GM04504 (cell line): ENCODE measurements at regions not wholly inside any gene's neighbourhood (a gene's known extent, or its start where the extent isn't known, plus 50 kb on each side); places are given as distances from the start of the nearest gene placed in this dataset.
"Not testable (repeated sequence)": the region's sequence is repeated elsewhere in the genome, so short reads cannot be mapped to it uniquely, and the experiment has no call there.

Experiments used
- DNase-seq: peaks from one replicate; pipeline ENCODE4 v3.0.0-alpha.2; 2012; ENCODE audit warnings: low read depth

DNA sequence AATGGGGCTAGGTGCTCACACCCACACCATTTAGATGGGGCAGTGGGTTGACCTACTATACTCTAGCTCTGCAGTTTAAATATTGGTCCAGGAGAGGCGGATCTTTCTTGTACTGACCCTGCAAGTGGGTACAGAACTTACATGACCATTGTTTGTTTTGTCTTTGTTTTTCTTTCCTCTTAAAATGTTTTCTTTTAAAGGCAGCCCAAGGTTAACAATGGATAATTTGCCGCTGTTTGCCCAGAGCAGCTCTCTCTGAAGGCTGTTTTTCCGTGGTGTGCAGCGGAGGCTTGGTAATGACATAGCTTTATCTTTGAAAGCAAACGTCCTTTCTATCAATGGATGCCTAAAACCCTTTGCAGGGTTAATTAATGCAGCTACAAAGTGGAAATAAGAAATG, 133.3 kb upstream of the MEX3C start:
- no peak for DNase-seq

DNA sequence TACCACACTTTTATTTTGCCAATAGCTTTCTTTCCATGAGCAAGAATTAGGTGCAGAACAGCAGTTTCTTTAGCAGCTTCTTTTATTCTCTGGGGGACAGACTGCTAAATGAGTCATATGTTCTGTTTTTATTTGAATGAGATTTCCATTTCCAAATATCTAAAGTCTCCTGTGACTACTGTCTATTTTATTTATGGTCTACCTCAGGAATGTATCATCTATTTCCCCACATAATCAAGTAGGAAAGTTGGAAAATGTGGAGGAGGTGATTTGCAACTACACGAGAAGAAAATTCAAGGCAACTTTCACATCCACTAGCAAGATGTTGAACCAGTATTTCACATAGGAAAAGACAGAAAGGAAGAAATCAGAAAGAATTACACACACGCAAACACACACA, 139.9 kb upstream of the MEX3C start:
- no peak for DNase-seq

DNA sequence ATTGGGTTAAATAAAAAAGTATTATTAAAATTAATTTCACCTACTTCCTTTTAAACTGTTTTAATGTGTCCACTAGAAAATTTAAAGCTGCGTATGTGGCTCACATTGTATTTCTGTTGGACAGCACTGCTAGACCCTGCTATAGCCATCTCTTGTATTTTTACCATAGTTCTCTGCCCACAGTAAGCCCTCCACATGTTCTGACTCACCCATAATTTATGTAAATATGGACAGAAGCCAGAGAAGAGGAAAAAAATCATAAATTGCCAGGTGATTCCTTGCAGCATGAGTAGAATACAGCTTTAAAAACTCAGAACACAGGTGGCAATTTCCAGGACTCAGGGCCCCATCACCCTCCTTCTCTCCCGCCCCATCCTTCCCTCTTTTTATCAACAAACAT, 142.4 kb upstream of the MEX3C start:
- no peak for DNase-seq

DNA sequence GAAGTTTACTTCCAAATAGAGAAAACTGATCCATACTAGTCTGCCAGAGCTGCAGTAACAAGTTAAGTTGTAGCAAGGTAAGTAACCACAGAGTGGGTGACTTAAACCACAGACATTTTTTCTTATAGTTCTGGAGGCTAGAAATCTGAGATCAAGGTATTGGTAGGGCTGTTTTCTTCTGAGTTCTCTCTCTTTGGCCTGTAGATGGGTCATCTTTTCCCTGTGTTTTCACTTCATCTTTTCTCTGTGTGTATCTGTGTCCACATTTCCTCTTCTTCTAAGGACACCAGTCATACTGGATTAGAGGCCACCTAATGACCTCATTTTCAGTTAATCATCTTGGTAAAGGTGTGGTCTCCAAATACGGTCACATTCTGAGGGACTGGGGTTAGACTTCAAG, 142.9 kb upstream of the MEX3C start:
- no peak for DNase-seq

DNA sequence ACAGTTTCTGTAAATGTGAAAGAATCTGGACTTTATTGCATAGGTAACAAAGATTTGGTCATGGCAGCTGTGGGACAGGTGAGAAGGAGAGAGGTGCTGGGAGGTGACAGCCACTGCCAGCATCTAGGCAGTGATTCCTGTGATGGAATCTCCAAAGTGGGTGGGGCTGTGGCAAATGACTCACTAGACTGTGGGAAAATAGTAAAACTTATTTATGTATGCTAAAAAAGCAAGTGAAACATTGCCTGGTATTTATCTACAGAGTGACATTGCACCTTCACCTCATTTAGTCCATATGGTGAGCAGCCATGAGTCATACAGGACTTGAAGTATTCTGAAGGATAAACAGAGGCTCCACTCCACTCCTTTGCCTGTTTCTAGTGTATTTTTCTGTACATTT, 145.3 kb upstream of the MEX3C start:
- no peak for DNase-seq

DNA sequence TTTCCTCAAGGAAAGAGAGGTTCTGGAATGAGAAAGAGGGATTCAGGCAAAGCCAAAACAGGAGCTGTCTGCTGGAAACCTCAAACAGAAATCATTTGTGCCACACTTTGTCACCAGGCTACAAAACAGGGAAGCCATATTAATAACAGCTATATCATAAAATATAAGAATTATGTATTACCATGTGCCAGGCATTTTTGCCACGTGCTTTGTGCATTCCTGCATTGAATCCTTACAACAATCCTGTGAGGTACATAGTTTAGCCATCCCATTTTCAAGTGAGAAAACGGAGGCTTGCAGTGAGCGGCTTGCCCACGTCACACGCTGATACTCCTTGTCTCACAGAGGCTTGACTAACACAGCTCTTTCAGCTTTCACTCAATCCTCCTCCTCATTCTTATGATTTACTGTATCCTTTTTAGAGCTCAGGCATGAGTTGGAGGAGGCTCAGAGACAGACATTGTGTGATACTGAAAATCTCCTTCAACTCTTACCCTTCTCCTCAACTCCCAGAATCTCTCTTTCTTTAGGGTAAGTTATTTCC, 148.4 kb upstream of the MEX3C start:
- no peak for DNase-seq

DNA sequence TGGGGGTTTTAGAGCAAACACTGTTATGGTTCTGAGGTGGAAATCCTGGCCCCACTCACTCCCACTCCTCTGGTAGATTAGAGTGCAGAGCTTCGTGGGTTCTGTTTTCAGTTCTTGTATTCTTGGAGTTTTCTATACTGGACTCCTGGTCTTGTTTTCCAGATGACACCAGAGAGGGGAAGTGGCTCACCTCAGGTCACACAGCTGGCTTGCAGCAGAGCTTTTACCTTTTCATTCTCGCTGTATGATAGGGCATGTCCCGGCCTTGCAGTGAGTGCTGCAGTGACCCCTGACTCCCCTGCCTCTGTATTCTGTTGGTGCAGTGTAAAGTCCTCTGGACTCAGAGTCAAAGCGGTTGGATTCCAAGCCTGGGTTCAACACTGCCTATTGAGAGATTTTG, 148.9 kb upstream of the MEX3C start:
- no peak for DNase-seq

DNA sequence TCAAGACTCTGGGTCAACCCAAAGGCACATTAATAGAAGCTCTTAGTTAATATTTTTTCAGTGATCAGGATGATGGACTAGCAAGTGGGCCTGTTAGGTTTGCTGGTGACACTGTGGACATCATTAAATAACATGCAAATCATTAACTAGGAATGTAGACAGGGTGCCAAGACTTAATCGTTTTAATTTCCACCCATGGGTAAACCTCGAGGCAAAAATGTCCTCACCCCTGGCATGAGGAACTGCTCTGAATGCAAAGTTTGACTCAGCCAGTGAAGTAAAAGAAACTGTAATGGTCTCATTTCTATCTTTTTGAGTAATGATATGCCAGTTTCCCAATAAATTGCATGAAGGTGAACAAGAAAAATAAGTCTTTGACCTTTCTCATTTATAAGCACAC, 152.6 kb upstream of the MEX3C start:
- no peak for DNase-seq

DNA sequence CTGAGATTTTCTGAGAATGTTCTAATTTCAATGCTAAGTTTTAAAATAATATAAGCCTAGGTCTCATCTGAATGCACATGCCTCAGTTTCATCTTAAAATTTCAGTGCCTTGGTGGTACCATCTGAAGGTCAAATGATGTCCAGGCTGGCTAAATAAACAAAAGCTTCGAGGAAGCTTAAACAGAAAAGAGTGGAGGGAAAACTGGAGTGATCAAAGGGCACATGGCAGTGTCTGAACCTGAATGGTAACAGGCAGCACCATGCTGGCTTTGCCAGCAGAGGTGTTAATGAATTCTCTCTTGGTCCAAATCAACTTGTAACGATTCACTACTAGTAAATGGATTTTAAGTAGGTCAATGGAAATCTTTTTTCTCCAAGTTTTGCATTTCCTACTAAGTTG, 158.4 kb upstream of the MEX3C start:
- DNase-seq = no peak

DNA sequence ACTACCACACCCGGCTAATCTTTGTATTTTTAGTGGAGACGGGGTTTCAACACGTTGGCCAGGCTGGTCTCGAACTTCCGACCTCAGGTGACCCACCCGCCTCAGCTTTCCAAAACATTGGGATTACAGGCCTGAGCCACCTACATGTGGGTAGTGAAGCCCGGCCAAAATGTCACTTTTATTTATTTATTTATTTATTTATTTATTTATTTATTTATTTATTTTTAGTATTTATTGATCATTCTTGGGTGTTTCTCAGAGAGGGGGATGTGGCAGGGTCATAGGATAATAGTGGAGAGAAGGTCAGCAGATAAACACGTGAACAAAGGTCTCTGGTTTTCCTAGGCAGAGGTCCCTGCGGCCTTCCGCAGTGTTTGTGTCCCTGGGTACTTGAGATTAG, 162.8 kb upstream of the MEX3C start:
- DNase-seq = not testable (repeated sequence)

DNA sequence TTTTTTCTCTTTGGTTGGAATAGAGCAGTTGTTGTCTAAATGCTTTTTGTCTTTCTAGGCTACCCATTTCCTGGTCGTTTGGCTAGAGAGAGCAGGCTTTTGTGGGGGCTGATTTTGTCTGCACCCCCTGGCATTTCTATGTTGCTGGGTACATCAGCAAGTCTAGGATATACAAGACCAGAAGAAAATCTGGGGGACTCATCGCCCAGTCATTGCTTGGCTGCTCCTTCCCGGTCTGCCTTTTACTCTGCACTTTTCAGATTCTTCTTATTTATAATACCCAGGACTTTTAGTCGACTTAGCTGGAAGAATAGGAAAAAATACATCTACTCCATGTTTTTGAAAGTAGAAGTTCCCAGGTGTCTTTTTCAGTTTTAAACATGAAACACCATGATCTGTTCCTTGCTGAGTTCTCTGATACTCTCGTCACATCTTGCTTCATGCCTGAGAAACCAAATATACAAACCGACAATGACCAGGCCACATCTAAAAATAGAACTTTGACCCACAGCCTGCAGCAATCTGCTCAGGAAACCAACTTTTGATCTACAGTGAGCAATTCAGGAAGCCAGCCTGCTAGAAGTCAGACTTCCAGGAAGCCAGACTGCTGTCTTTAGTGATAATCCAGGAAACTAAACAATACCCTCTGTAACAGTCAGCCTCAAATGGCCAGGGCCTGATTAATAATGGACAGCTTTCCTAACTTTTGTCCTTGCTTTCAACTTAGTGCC, 163.8 kb upstream of the MEX3C start:
- DNase-seq = no peak

DNA sequence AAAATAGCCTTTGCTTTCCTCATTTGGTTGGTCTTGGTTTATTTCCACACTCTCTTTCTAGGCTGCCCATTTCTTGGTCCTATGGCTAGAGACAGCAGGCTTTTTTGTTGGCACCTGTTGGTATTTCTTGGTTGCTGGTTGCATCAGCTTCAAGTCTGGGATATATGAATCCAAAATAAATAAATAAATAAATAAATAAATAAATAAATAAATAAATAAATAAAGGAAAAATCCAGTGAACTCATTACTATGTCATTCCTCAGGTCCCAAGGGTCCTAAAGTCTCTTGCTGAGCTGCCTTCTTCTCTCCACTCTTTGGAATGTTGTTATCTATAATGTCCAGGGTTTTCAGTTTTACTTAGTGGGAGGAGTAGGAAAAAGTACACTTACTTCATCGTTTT, 165.9 kb upstream of the MEX3C start:
- DNase-seq = no peak

DNA sequence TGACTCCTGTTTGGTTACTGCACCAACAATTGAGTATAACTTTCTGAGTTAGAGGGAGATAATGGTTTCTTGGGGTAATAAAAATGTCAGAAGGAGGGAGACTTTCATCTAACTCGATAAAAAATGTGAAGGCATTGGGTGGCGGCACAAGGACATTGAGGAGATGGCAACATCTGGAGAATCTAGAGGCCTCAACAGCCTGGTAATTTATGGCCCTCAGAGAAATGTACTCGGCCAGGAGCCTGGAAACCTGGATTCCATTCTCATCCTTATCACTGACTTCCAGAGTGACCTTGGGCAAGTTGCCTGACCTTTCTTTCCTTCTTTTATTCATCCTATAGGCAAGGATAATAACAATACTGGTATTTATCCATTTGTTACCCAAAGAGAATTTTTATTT, 173.5 kb upstream of the MEX3C start:
- DNase-seq = no peak

DNA sequence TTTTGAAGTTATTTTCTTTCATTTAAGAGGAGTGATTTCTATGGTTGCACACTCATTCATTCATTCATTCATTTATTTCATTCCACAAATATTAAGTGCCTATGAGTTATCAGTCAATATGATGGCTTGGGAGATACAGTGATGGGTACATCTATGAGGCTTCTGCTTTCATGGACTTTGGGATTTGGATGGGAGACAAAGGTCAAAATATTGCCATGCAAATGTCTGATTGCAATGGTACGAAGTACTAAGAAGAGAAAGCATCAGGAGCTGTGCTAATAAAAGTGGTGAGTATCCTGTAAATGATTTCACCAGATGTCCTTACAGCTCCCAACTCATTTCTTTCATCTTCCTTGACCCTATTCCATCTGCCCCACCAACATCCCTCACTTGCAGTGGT, 174.4 kb upstream of the MEX3C start:
- no peak for DNase-seq

DNA sequence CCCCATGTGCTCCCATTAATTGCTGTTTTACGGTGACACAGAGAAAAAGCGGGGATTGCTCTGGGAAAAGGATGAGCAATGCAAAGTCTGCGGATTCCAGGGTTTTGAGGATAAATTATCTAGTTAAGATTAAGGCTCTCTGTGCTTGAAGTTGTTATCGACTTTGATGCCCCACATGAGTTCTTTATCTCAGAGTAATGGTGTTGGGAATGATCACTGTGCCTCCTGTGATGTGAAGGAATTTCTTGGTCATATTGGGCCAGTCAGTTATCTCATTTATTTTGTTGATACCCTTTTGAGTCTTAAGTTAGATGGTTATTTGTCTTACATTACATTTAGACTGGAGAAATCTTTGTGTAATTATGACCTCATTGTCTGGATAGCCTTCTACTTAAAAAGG, 184.6 kb upstream of the MEX3C start:
- DNase-seq = no peak

DNA sequence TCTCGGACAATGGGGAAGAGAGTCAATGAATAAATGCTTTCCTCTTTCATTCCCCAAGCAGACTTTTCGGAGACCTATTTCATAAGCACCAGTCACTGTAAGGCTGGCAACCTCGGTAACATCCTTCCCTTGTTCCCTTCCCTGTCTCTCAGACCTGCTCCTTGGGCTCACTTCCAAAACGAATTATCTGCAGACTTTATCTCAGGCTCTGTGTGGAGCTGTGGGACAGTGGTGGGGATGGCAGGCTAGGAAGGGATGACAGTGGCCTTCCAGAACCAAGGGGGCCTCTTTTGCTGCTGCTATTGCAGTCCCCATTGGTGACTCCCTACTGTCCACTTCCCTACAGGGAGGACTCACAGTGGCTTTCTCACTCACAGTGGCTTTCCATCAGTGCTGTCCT, 185.6 kb upstream of the MEX3C start:
- DNase-seq = no peak

DNA sequence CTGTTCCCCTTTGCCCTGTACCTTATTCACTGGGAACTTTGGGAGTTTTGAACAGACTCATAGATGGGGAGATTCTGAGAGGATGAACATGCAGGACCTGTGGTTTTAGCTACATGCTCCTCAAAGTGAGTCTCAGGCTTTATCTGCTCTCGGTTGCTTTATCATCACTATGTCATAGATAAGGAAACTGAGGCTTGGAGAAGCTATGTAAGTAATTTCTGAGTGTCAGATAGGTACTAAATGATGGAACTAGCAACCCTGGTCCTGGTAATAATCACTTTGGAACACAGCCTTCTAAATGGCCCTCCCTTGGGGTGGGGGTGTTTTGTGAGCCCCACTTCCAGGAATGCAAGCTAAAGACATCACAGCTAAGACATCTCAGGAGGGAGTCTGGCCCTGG, 186.2 kb upstream of the MEX3C start:
- no peak for DNase-seq

DNA sequence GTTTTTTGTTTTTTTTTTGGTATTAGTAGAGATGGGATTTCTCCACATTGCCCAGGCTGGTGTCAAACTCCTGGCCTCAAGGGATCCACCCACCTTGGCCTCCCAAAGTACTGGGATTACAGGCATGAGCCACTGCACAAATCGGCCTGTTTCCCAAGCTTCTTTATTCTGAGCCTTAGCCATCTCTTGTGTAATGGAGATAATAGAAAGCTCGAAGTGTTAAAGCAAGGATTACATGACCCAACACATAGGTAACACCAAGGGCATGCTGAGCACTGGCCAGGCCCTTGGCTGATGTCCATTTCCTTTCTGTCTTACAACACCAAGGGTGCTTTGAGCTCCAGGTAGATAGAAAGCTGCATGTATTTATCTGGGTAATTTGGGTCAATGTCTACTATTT, 187.8 kb upstream of the MEX3C start:
- no peak for DNase-seq

DNA sequence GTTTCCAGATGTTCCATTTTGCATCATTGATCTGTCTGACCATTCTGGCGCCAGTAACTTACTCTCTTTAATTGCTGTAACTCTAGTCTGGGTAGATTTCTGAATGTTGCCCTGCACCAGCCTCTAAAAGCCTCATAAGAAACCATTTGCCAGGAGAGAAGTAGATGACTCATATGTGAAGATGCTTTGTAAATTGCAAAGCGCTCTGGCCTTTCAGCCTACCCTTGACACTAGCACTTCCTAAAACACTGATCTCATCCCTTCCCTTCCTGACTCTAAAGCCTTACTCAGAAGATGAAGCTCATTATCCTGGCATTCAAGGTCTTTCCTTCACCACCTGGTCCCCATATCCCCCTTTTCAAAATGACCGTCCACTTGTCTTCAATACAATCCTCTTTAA, 193.2 kb upstream of the MEX3C start:
- no peak for DNase-seq

DNA sequence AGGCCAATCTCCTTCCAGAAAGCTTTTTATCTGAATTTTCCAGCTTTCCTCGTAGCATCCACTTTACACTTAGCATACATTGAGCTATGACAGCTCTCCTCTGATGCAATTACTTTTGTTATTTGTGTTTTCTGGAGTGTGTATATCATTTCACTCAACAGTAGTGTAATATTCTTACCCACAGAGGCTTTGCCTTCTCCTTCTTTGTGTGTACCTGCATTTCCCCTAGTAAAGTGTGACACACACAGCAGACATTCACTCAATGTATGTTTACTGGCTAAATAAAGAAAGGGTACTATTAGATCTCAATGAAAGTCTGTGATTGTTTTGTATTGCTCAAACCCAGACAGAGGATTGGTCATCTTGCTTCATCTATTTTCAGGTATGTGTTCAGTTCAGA, 193.7 kb upstream of the MEX3C start:
- no peak for DNase-seq

DNA sequence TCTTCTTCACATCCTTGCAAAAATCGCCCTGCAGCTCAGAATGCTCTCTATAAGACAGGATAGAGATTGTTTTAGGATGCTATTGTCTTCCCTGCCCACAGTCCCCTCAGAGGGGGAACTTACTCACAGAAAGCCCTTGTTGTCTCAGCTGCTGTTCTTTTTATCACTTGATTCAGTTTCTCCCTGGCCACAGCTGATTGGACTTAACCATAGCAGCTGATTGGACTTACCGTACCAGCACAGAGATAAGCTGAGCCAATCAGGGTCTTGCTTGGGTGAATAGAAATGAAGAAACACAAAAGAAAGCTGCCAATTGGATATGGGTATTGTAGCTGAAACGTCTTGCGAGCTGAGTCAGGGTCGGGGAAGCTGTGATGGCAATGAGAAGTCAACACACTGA, 194.2 kb upstream of the MEX3C start:
- no peak for DNase-seq

DNA sequence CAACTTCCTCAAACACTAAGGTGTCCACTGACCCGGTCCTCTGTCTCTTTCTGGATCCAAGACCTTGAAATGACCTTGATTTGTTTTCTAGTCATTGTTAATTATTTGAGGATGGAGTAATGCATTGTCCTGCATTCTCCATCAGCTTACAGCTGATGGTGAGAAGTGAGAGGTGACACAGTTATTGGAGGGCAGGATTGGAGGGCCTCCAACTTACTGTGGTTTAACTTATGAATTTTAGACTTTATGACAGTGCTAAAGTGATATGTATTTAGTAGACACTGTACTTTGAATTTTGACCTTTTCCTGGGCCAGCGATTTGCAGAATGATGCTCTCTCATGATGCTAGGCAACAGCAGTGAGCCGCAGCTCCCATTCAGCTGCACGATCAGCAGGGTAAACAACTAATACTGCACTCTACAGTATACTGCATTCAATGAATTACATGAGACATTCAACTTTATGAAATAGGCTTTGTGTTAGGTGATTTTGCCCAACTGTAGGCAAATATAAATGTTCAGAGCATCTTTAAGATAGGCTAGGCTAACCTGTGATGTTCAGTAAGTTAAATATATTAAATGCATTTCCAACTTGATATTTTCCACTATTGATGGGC, 200.0 kb upstream of the MEX3C start:
- DNase-seq = no peak

DNA sequence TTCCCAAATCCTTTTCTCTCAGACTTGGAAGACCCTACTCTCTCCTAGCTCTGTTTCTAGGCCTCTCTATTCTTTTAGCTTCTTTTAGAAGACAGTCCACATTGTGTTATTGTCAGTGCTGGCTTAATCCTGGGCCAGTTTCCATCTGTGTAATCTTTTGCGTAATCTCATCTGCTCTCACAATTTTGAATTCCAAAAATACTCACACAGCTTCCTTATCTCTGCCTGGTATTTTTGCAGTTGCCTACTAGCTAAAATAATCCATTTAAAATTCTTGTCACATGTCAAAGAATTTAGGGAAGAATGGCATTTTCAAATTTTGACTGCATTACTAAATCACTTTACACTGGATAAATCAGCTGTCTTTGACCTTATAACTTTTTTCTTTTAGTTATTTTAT, 200.6 kb upstream of the MEX3C start:
- DNase-seq = no peak

DNA sequence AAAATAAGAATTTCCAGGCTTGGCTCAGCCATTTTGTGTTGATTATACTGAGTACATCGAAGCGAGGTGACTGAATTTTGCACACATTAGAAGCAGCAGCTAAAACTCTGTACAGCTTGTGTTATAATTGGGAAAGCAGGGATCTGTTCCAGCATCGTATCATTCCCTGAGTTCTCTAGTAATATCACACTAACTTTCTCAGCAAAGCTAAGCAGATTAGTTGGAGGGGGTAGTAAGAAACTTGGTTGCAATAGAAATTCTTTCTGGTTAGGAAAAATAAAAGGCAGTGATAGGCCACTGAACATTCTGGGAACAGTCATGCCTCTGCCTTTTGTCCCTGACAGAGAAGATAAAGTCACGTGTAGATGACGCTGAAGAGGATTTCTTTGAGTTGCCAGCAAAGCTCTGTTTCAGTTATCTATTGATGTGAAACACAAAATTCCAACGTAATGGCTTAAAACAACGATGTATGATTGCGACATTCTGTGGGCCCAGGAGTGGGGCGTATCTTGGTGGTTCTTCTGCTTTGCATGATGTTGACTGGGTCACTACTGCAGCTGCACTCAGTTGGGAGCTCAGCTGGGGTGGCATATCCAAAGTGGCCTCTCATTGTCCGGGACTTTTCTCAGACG, 202.1 kb upstream of the MEX3C start:
- DNase-seq = no peak
